ENCODE measurements at regions not wholly inside any gene's neighbourhood (a gene's known extent, or its start where the extent isn't known, plus 50 kb on each side); places are given as distances from the start of the nearest gene placed in this dataset.

GRCh38 chr6:91094341-91094740 is 507.5 kb upstream of the MAP3K7 start:
- CTCF ChIA-PET, result interaction anchor here (0.5 to 0.6 kb wide), 2 partner anchors 229 to 341 kb away, joined by 3 to 4 read pairs; no protein-coding TSS in a partner anchor
- intact Hi-C loops (cut with micrococcal nuclease), result no loop called here
- Mint-ChIP-seq H3K36me3 (ENCODE audit: low read depth) (no peaks in the 10 kb centered on the region), H3K27ac (no peak overlapping the region), H3K27me3 (ENCODE audit: low read depth) (no peaks in the 10 kb centered on the region), H3K9me3 (no peaks in the 10 kb centered on the region), H3K4me3 (no peak overlapping the region), H3K4me1 (ENCODE audit: low read depth) (no peaks in the 10 kb centered on the region)
- no peak for DNase-seq

GRCh38 chr6:91088976-91089375 is 502.1 kb upstream of the MAP3K7 start:
- H3K27me3 Mint-ChIP-seq (ENCODE audit: low read depth), result no peaks in the 10 kb centered on the region
- H3K4me1 Mint-ChIP-seq (ENCODE audit: low read depth), result no peaks in the 10 kb centered on the region
- no peak overlapping the region for H3K27ac Mint-ChIP-seq
- intact Hi-C loops (cut with micrococcal nuclease), result no loop called here
- CTCF ChIA-PET, result no interaction called here
- DNase-seq, result no peak
- no peaks in the 10 kb centered on the region for H3K9me3 Mint-ChIP-seq
- H3K36me3 Mint-ChIP-seq (ENCODE audit: low read depth), result no peaks in the 10 kb centered on the region
- no peak overlapping the region for H3K4me3 Mint-ChIP-seq

GRCh38 chr6:91088515-91088914 is 501.6 kb upstream of the MAP3K7 start:
- Mint-ChIP-seq H3K4me3 (no peak overlapping the region), H3K4me1 (ENCODE audit: low read depth) (no peaks in the 10 kb centered on the region), H3K9me3 (no peaks in the 10 kb centered on the region), H3K27me3 (ENCODE audit: low read depth) (no peaks in the 10 kb centered on the region), H3K27ac (no peak overlapping the region), H3K36me3 (ENCODE audit: low read depth) (no peaks in the 10 kb centered on the region)
- CTCF ChIA-PET, result interaction anchor here (1.3 kb wide), 1 partner anchor 12 kb away, joined by 3 read pairs; no protein-coding TSS in a partner anchor
- intact Hi-C loops (cut with micrococcal nuclease), result no loop called here
- no peak for DNase-seq

GRCh38 chr6:91087908-91088307 is 501.0 kb upstream of the MAP3K7 start:
- Mint-ChIP-seq H3K9me3 (no peaks in the 10 kb centered on the region), H3K36me3 (ENCODE audit: low read depth) (no peaks in the 10 kb centered on the region), H3K4me3 (no peak overlapping the region), H3K4me1 (ENCODE audit: low read depth) (no peaks in the 10 kb centered on the region), H3K27me3 (ENCODE audit: low read depth) (no peaks in the 10 kb centered on the region), H3K27ac (no peak overlapping the region)
- no peak for DNase-seq
- CTCF ChIA-PET, result interaction anchor here (1.3 kb wide), 1 partner anchor 11 kb away, joined by 3 read pairs; no protein-coding TSS in a partner anchor
- intact Hi-C loops (cut with micrococcal nuclease), result no loop called here

- no peak for DNase-seq
- Mint-ChIP-seq H3K27ac (no peak overlapping the region), H3K9me3 (no peaks in the 10 kb centered on the region), H3K4me1 (ENCODE audit: low read depth) (no peaks in the 10 kb centered on the region), H3K36me3 (ENCODE audit: low read depth) (no peaks in the 10 kb centered on the region), H3K4me3 (no peak overlapping the region), H3K27me3 (ENCODE audit: low read depth) (no peaks in the 10 kb centered on the region)
- CTCF ChIA-PET, result interaction anchor here (0.6 to 1.3 kb wide), 4 partner anchors 9 to 330 kb away, joined by 3 to 7 read pairs (median 4); no protein-coding TSS in a partner anchor
- intact Hi-C loops (cut with micrococcal nuclease), result no loop called here
Measured at GRCh38 chr6:91083211-91083610, 496.3 kb upstream of the MAP3K7 start.

GRCh38 chr6:91082311-91082832 is 495.5 kb upstream of the MAP3K7 start:
- Mint-ChIP-seq H3K27me3 (ENCODE audit: low read depth) (no peaks in the 10 kb centered on the region), H3K4me3 (no peak overlapping the region), H3K4me1 (ENCODE audit: low read depth) (no peaks in the 10 kb centered on the region), H3K36me3 (ENCODE audit: low read depth) (no peaks in the 10 kb centered on the region), H3K9me3 (no peaks in the 10 kb centered on the region), H3K27ac (no peak overlapping the region)
- intact Hi-C loops (cut with micrococcal nuclease), result no loop called here
- CTCF ChIA-PET, result interaction anchor here (0.6 to 1.4 kb wide), 7 partner anchors 8 to 448 kb away, joined by 3 to 7 read pairs (median 4); no protein-coding TSS in a partner anchor
- DNase-seq, result no peak

- intact Hi-C loops (cut with micrococcal nuclease), result loop anchor here (2.0 kb wide), 1 partner anchor 141 kb away; no protein-coding TSS in a partner anchor
- no peak for DNase-seq
- Mint-ChIP-seq H3K4me1 (ENCODE audit: low read depth) (no peaks in the 10 kb centered on the region), H3K27ac (no peak overlapping the region), H3K9me3 (no peaks in the 10 kb centered on the region), H3K4me3 (no peak overlapping the region), H3K27me3 (ENCODE audit: low read depth) (no peaks in the 10 kb centered on the region), H3K36me3 (ENCODE audit: low read depth) (no peaks in the 10 kb centered on the region)
- CTCF ChIA-PET, result interaction anchor here (0.8 to 1.4 kb wide), 14 partner anchors 10 to 838 kb away, joined by 3 to 5 read pairs (median 3); no protein-coding TSS in a partner anchor
Measured at GRCh38 chr6:91081452-91082067, 494.7 kb upstream of the MAP3K7 start.

GRCh38 chr6:91080871-91081270 is 494.0 kb upstream of the MAP3K7 start:
- Mint-ChIP-seq H3K4me3 (no peak overlapping the region), H3K27me3 (ENCODE audit: low read depth) (no peaks in the 10 kb centered on the region), H3K36me3 (ENCODE audit: low read depth) (no peaks in the 10 kb centered on the region), H3K27ac (no peak overlapping the region), H3K4me1 (ENCODE audit: low read depth) (no peaks in the 10 kb centered on the region), H3K9me3 (no peaks in the 10 kb centered on the region)
- intact Hi-C loops (cut with micrococcal nuclease), result loop anchor here (2.0 kb wide), 1 partner anchor 140 kb away; no protein-coding TSS in a partner anchor
- no peak for DNase-seq
- CTCF ChIA-PET, result interaction anchor here (1.0 to 1.4 kb wide), 13 partner anchors 10 to 839 kb away, joined by 3 to 5 read pairs (median 3); no protein-coding TSS in a partner anchor

- CTCF ChIA-PET, result interaction anchor here (1.1 kb wide), 1 partner anchor 140 kb away, joined by 3 read pairs; no protein-coding TSS in a partner anchor
- Mint-ChIP-seq H3K27me3 (ENCODE audit: low read depth) (no peaks in the 10 kb centered on the region), H3K36me3 (ENCODE audit: low read depth) (no peaks in the 10 kb centered on the region), H3K4me3 (no peak overlapping the region), H3K9me3 (no peaks in the 10 kb centered on the region), H3K4me1 (ENCODE audit: low read depth) (no peaks in the 10 kb centered on the region), H3K27ac (no peak overlapping the region)
- DNase-seq, result no peak
- intact Hi-C loops (cut with micrococcal nuclease), result loop anchor here (2.0 kb wide), 1 partner anchor 139 kb away; no protein-coding TSS in a partner anchor
Measured at GRCh38 chr6:91079969-91080368, 493.1 kb upstream of the MAP3K7 start.

GRCh38 chr6:91075244-91075976 is 488.5 kb upstream of the MAP3K7 start:
- Mint-ChIP-seq H3K4me3 (no peak overlapping the region), H3K27ac (no peak overlapping the region), H3K9me3 (no peaks in the 10 kb centered on the region), H3K27me3 (ENCODE audit: low read depth) (no peaks in the 10 kb centered on the region), H3K36me3 (ENCODE audit: low read depth) (no peaks in the 10 kb centered on the region), H3K4me1 (ENCODE audit: low read depth) (no peaks in the 10 kb centered on the region)
- CTCF ChIA-PET, result no interaction called here
- no peak for DNase-seq
- intact Hi-C loops (cut with micrococcal nuclease), result no loop called here

- Mint-ChIP-seq H3K36me3 (ENCODE audit: low read depth) (no peaks in the 10 kb centered on the region), H3K4me1 (ENCODE audit: low read depth) (no peaks in the 10 kb centered on the region), H3K27ac (no peak overlapping the region), H3K4me3 (no peak overlapping the region), H3K27me3 (ENCODE audit: low read depth) (peaks cover 2% of the 10 kb centered on the region), H3K9me3 (peaks cover 5% of the 10 kb centered on the region)
- intact Hi-C loops (cut with micrococcal nuclease), result no loop called here
- CTCF ChIA-PET, result no interaction called here
- no peak for DNase-seq
Measured at GRCh38 chr6:91063362-91063761, 476.5 kb upstream of the MAP3K7 start.

- DNase-seq, result no peak
- intact Hi-C loops (cut with micrococcal nuclease), result no loop called here
- H3K27me3 Mint-ChIP-seq (ENCODE audit: low read depth), result peaks cover 2% of the 10 kb centered on the region
- H3K4me1 Mint-ChIP-seq (ENCODE audit: low read depth), result no peaks in the 10 kb centered on the region
- no peaks in the 10 kb centered on the region for H3K36me3 Mint-ChIP-seq (ENCODE audit: low read depth)
- CTCF ChIA-PET, result no interaction called here
- H3K4me3 Mint-ChIP-seq, result no peak overlapping the region
- H3K9me3 Mint-ChIP-seq, result peaks cover 5% of the 10 kb centered on the region
- no peak overlapping the region for H3K27ac Mint-ChIP-seq
Measured at GRCh38 chr6:91057689-91058088, 470.8 kb upstream of the MAP3K7 start.
